NCI-H128 (cell line): ENCODE measurements at regions not wholly inside any gene's neighbourhood (a gene's known extent, or its start where the extent isn't known, plus 50 kb on each side); places are given as distances from the start of the nearest gene placed in this dataset.
"Not testable (repeated sequence)": the region's sequence is repeated elsewhere in the genome, so short reads cannot be mapped to it uniquely, and the experiment has no call there.

Experiments
- DNase-seq: peaks from one replicate; lab custom pipeline; 2025; ENCODE audit not compliant: unreplicated experiment; lab: John Stamatoyannopoulos, UW

DNA sequence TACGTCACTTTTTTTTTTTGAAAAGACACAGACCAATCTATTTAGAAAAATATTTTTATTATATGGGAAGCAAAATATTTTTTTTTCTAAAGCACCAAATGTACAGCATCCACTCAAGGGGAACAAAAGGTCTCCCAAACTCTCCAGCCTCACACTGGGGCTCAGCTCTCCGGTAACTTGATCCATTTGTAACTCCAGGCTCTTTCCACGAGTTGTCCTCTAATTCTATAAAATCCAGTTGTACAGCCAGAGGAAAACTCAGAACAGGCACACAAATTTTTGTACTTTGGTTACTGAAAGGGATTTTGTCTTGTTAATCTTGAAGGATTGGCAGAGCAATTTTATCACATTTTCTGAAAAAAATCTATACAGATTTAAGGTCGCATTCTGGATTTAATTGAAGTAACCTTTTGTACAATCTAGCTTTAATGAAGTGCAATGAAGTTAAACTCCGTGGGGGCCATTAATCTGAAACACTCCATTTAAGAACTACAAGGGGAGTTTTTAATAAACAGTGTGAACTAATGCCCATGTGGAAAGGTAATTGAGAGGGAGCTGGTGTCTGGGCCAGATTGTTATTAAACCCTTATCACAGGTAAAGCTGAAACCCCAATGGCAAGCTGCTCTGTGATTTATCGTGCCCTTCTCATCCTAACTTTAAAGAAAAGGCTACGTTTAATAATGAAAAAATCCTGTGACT is 161.2 kb upstream of the FRG1 start:
- no peak for DNase-seq

DNA sequence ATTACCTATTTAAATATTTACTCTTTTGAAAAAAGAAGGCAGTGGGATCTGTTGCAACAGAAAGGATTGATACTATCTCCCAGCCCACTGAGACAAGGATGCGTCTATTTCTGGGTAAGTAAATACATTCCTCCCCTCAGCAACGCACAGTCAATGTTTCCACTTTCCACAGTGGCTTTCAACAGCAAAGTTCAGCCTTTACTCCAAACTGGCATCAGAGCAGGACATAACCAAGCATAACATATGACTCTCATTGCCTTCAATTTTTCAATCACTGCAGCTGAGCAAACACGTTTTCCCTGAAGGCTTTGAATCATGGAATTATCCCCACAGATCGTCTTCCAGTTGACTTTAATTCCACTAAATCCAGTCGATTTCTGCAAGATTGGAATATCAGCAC is 160.3 kb upstream of the FRG1 start:
- no peak for DNase-seq

DNA sequence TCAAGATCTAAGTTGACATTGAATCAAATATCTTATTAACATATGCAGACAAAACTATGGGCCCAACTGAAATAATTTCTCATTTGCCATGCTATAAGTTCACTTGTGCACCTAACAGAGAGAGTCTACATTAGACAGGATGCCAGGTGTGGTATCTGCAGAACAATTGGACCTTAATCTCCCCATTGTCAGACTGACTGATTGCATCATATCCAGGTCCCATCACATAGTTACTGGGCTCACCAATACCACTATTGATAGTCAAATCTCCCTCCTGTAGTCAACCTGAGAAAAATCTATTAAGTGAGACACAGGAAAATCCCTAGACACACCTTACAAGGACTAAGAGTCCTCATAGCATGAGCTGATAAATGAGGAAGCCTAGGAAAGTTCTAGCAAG is 156.0 kb upstream of the FRG1 start:
- DNase-seq, result no peak

DNA sequence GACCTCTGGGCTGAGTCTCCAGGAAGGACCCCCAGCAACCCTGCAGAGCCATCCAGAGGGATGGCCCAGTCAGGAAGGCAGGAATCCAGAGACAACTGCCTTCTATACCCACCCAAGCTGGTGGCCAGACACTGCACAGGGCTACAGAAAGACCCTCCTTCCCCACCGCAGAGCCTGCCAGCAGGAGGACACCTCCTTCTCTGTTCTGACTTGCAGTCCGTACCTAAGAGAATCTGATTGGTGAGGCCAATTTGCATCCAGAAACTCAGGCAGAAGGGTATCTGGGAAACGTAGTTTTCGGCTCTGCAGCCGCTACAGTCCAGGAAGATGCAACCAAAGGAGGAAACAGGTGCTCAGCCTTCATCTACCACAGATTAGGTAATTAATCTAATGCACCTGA is 155.4 kb upstream of the FRG1 start:
- no peak for DNase-seq

DNA sequence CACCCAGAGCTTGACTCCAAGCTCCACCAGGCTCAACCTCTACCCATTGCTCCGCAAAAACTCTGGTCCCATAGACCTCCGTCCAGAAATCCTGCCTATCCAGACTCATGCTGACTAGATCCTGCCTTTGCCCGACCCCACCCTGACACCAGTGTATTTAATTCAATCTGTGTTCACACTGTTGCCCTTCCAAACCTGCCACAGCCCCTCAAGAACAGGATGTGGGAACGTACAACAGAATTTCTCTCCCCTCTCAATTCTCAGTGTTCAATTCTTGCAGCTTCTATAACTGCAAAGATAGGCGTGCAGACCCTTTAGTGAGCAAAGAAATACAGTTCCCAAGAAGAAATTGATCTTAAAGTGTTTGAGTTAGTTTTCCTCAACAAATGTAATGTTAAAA is 154.2 kb upstream of the FRG1 start:
- no peak for DNase-seq

DNA sequence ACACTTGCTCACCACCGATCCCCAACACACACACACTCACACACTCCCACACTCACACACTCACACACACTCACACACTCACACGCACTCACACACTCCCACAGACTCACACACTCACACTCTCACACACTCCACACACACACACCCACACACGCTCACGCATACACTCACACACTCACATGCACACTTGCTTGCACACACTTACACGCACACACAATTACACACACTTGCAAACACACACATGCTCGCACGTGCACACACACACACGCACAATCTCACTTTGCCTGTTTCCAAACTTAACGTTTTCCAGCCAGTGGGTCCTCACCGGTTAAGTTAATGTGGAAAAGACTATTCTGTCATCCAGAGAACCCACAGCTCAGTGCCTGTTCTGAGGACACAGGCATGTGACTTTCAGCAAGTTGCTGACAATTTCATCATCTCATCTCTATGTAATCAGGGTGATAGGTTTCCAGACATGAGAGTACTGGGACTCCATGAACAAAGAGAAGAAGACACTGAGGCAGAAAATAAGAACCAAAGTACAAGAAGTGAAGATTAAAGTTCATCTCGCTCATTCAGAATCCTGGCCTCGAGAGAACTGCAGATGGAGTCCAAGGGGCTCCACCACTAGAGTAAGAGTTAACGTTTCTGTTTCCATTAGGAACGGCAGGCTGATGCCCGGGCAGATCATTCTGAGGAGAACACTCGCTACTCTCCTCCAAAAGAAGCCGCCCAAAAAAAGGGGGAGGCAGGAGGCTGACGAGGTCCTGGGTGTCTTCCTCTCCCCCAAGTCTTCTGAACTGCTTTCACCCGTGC is 153.2 kb upstream of the FRG1 start:
- no peak for DNase-seq

DNA sequence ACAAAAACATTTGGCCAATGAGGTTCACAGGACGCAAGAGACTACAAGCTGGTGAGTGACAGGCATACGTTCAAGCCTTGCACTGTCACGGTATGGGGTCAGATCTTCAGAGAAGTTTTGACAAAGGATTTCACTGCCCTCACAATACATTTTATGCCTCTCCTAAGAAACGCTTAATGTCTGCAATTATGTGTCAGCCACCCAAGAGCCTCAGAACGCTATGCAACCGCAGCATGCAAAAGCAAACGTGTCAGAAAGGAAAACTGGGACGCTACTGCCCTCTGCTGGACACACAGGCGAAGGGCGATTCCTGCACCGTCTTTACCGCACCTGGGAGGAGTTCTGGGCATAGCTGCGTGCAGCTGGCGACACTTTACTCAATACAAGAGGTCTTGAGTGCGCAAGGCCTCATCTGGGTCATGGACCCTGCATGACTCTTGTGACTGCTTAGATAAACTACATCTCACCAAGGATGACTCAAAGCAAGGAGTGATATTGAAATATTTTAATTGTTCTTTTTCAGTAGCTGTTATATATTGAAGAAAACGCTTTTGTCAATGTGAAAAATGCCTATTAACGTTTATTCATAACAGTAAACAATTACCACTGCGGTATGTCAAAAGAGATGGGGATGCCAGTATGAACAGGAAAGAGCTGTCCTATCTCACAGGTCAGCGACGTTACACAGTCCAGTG is 147.6 kb upstream of the FRG1 start:
- peak; percentile 83 for DNase-seq

DNA sequence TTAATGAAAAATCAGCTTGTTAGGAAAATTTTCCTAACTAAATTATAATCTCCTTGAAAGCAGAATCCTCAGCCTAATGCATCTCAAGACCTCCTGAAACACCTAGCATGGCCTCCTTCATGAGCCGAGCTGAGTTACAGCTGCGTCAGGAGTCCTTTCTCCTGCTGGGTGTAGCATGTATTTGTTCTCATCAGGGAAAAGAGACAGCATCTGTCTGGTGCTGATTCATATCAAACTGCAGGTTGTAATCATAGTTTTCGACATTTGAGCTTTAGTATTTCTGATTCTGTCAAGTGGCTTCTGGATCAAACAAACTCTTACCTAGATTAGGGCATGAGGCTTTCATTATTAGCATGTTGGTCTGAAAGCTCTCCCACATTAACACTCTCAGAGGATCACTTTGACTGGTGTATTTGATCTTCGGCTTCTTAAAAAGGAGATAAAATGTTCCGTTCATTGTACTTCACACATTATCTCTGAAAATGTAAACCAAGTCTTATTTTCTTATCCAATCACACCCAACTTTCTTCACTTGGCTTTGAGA is 140.1 kb upstream of the FRG1 start:
- no peak for DNase-seq

DNA sequence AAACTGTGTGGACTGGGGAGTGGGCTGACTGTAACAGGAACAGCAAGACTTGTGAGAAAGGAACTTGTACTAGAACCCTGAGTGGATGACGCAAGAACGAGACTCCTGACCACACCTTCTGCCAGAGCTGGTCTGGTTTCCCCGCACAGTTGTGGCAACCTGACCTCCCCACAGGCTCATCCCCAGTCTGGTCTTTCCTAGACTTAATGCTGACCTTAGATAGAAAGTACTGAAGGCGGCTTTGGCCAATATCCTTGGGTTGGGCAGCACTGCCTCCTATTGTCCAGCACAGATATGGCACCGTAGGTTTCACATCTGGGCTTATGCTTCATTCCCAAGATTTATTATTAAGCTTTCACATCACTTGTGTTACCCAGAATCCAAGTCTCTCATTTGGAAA is 137.8 kb upstream of the FRG1 start:
- DNase-seq, result no peak

DNA sequence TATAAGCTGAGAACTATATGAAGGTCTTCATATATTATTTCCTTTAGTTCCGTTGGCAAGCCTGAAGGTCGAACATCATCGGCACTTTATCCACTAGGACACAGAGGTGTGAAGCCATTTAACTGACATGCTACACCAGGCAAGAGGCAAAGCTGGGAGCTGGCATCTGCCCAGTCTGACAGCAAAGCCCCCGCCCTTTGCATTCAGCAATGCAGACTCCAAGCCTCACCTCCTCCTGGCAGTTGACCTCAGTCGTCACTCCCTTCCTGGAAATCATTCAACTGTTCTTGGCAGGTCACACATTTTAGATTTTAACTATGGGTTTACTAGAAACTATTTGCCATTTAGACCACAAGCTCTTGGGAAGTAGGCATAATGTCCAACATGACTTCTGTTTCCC is 135.8 kb upstream of the FRG1 start:
- DNase-seq, result no peak

DNA sequence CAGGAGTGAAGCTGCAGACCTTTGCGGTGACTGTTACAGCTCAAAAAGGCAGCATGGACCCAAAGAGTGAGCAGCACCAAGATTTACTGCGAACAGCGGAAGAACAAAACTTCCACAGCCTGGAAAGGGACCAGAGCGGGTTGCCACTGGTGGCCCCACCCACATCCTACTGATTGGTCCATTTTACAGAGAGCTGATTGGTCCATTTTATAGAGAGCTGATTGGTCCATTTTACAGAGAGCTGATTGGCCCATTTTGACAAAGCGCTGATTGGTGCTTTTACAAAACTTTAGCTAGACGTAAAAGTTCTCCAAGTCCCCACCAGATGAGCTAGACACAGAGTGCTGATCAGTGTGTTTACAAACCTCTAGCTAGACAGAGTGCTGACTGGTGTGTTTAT is 134.2 kb upstream of the FRG1 start:
- DNase-seq, result no peak

DNA sequence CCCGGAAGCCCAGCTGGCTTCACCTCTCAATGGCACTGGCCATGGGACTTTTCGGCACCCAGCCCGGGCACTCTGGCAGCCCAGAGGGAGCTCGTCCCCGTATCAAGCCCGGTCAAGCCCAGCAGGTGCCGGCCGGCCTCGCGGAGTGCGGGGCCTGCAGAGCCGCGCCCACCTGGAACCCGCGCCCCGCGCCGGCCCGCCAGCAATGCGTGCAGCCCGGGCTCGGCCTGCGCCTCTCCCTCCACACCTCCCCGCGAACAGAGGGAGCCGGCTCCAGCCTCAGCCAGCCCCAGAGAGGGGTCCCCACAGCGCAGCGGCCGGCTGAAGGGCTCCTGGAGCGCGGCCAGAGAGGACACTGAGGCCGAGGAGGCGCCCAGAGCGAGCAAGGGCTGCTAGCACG is 133.6 kb upstream of the FRG1 start:
- no peak for DNase-seq

DNA sequence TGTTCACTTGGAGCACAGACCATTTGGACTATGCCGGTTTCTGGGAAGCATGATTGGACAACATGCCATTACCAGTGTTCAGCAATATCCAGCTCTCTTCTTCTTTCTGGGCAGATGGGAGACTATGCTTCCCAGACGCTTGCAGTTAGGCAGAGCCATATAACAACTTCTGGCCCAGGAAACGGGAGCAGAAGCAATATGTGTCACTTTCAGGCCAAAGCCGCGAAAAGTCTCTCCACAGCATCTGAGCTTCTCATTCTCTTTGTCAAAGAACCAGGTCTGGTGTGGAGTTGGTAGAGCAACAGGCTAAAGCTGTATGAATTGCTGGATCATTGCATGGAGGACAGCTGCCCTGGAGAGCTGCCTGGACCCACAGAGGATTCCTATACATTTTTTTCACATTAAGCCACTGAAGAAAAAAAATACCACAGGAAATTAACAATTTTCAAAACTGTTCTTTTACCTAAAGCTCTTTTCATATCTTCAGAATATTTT is 131.4 kb upstream of the FRG1 start:
- no peak for DNase-seq

DNA sequence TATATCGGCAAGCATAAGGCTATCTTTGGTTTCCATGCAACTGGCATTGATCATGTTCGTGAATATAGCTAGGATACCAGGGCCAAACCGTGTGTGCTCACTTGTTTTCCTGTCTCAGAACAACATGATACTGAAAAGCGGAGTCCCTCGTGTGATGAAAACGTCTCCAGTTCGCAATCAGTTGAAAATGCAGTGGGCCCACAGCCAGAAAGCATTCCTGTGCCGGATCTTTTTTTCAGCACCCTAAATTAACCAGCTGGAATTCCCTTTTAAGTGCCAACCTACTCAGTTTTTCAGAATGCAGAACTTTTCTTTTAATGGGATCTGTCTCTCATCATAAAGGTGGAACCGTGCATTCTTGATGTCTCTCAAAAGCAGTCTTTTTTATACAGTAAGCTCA is 130.8 kb upstream of the FRG1 start:
- DNase-seq, result no peak

DNA sequence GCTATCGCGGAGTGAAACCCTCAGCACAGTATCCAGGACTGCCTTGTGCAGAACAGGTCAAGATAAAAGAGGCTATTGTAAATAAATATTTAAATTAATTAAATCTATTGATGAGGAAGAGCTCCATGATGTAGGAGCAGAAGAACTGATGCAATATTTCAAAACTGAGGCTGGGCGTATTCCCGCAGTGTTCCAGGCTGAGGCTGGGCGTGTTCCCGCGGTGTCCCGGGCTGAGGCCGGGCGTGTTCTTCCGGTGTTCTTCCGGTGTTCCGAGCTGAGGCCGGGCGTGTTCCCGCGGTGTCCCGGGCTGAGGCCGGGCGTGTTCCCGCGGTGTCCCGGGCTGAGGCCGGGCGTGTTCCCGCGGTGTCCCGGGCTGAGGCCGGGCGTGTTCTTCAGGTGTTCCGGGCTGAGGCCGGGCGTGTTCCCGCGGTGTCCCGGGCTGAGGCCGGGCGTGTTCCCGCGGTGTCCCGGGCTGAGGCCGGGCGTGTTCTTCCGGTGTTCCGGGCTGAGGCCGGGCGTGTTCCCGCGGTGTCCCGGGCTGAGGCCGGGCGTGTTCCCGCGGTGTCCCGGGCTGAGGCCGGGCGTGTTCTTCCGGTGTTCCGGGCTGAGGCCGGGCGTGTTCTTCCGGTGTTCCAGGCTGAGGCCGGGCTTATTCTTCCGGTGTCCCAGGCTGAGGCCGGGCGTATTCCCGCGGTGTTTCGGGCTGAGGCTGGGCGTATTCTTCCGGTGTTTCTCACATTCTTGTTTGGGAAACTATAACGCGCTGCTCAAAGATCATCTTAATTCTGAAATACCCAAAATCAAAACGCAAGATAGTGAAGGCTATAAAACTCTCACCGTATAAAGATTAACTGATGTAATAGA is 130.1 kb upstream of the FRG1 start:
- DNase-seq, result not testable (repeated sequence)

DNA sequence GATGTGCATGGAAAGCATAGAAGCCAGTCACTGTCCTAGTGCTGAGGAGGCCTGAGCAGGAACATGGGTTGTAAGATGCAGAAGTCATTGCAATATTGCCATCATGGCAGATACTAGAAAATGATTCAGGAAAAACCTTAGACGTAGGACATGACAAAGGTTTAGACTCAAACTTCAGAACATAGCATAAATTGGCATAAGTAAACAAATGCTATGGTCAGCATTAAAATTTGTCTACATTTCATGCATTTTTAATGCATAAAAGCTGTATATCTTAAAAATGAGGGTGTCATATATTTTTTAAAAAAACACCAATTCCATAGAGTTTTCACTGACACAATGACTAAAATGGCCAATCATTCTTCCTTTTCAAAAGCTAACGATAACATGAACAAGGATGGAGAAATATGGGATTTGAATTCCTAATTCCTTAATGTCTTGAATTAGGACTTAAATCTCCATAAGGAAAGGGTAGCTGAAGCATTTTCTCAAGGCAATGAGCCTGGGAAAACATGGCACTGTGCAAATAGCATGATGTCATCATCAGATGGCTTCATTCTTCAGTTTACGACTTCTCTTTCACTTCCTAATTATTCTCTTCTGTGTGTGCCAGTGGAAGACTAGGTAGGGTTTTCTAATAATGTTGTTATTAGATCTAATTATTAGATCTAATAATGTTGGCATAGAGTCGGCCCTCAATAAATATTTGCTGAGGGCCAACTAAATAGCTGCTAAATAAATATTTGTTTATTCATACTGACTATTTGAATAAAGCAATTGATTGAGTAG is 125.1 kb upstream of the FRG1 start:
- DNase-seq, result no peak

DNA sequence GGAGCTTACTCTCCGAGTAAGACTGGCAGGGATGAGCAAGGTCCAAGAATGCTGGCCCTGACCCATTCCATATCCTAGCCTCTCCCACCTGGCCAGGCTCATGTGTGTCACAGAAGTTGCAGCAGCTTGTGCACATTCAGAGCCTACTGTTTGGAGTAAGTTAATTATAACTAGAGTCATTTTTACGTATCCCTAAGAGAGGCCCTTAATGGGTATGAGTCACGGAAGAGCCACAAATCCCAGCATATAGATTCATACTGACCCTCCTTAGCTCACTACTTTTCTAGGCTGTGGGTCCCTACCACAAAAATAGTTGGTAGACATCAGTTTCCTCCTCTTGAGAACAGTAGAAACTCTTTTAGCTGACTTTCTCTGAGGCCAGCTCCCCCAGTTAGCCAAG is 118.3 kb upstream of the FRG1 start:
- no peak for DNase-seq

DNA sequence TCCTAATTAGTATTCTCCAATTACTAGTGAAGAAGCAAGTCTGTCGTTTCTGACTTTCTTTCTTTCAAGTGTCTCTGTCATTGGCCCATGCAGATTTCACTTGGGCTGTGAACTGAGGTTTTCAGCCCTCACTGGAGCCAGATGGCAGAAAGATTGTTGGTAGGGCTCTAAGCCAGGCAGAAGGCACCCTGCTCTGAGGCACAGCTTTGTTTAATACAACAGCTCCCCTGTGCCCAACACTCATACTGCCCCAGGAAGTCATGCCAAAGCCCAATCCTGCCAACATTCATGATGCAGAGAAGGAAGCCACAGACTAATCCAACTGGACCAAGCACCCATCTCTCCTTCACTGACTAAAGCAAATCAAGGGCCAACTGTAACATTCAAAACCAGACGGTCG is 117.1 kb upstream of the FRG1 start:
- DNase-seq, result no peak

DNA sequence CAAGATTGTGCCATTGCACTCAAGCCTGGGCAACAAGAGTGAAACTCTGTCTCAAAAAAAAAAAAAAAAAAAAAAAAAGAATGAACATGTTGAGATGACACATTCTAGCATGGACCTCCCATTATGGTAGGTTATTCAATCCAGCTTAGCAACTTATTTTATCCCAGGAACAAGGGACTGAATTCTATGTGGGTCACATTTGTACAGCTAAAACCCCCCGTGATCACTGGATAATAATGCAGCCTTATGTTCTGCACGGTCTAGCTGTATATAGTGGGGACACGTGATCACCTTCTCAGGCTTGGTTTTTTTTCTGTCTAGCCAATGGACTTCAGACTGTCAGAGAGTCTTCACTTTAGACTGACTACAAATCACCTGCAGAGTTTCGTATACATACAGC is 115.2 kb upstream of the FRG1 start:
- no peak for DNase-seq

DNA sequence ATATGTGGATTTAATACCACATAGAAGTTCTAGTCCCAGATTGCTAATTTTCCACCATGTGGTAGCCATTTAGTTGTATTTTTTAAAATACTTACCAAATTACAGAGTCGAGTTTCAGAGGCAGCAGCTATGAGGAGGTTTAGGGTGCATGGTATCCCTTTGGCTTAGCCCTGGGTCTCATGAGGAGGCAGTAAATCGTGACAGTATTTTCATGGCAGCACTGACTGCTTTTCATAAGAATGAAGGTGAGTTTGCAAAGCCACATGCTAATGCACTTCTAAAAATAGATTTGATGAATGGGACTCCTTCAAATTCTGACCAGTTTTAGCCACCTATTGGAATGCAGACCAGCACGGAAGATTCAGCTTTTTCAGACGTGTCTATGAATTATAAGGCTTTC is 114.0 kb upstream of the FRG1 start:
- DNase-seq, result no peak
